ENCODE measurements at regions not wholly inside any gene's neighbourhood (a gene's known extent, or its start where the extent isn't known, plus 50 kb on each side); places are given as distances from the start of the nearest gene placed in this dataset.
A peak's percentile ranks its signal among the peaks of the same experiment; 100 is the strongest.

- H3K27me3 Mint-ChIP-seq (ENCODE audit: low read depth) = peaks cover 12% of the 10 kb centered on the region
- ATAC-seq (replicated peaks in 1 of 2) = no peak
- H3K4me1 Mint-ChIP-seq (ENCODE audit: low read depth) = peaks cover 11% of the 10 kb centered on the region
- DNase-seq = no peak
- H3K36me3 Mint-ChIP-seq (ENCODE audit: insufficient read depth in 2 of 2) = no peaks in the 10 kb centered on the region
- peak overlapping the region; percentile 6 to 59 for H3K4me3 Mint-ChIP-seq
- H3K27ac Mint-ChIP-seq = no peak overlapping the region
- H3K9me3 Mint-ChIP-seq = peaks cover 0 to 3% of the 10 kb centered on the region in 2 donors
These were observed 328.0 kb upstream of the PPP1R2C start for GRCh38 chrX:43106009-43106408.

GRCh38 chrX:43108828-43109227 is 330.9 kb upstream of the PPP1R2C start:
- no peaks in the 10 kb centered on the region for H3K36me3 Mint-ChIP-seq (ENCODE audit: insufficient read depth in 2 of 2)
- peaks cover 11% of the 10 kb centered on the region for H3K4me1 Mint-ChIP-seq (ENCODE audit: low read depth)
- H3K4me3 Mint-ChIP-seq = no peak overlapping the region
- H3K9me3 Mint-ChIP-seq = peaks cover 0 to 3% of the 10 kb centered on the region in 2 donors
- no peak overlapping the region for H3K27ac Mint-ChIP-seq
- ATAC-seq (replicated peaks in 1 of 2) (no peak), DNase-seq (no peak)
- peaks cover 12% of the 10 kb centered on the region for H3K27me3 Mint-ChIP-seq (ENCODE audit: low read depth)

- Mint-ChIP-seq H3K4me1 (ENCODE audit: low read depth) (no peaks in the 10 kb centered on the region), H3K36me3 (ENCODE audit: insufficient read depth in 2 of 2) (no peaks in the 10 kb centered on the region), H3K27me3 (ENCODE audit: low read depth) (no peaks in the 10 kb centered on the region), H3K9me3 (no peaks in the 10 kb centered on the region), H3K27ac (no peak overlapping the region), H3K4me3 (no peak overlapping the region)
- DNase-seq (no peak), ATAC-seq (replicated peaks in 1 of 2) (no peak)
These were observed 343.7 kb upstream of the PPP1R2C start for GRCh38 chrX:43121637-43122036.

- H3K27me3 Mint-ChIP-seq (ENCODE audit: low read depth) = peaks cover 6% of the 10 kb centered on the region
These were observed 361.7 kb upstream of the PPP1R2C start for GRCh38 chrX:43139645-43140044.

GRCh38 chrX:43140582-43140981 is 362.6 kb upstream of the PPP1R2C start:
- DNase-seq (no peak), ATAC-seq (replicated peaks in 1 of 2) (no peak)
- Mint-ChIP-seq H3K4me3 (no peak overlapping the region), H3K36me3 (ENCODE audit: insufficient read depth in 2 of 2) (no peaks in the 10 kb centered on the region), H3K4me1 (ENCODE audit: low read depth) (no peaks in the 10 kb centered on the region), H3K27me3 (ENCODE audit: low read depth) (peaks cover 6% of the 10 kb centered on the region), H3K27ac (no peak overlapping the region), H3K9me3 (peaks cover 1 to 2% of the 10 kb centered on the region in 2 donors)

More at GRCh38 chrX:43139645-43140044, 361.7 kb upstream of the PPP1R2C start:
- ATAC-seq (replicated peaks in 1 of 2) (peak in 1 of 2 donors; percentile 15), DNase-seq (no peak)
- no peaks in the 10 kb centered on the region for H3K4me1 Mint-ChIP-seq (ENCODE audit: low read depth)
- H3K4me3 Mint-ChIP-seq = no peak overlapping the region
- H3K9me3 Mint-ChIP-seq = peaks cover 2% of the 10 kb centered on the region in 2 donors
- peaks cover 0 to 2% of the 10 kb centered on the region in 2 donors for H3K36me3 Mint-ChIP-seq (ENCODE audit: insufficient read depth in 2 of 2)
- no peak overlapping the region for H3K27ac Mint-ChIP-seq

GRCh38 chrX:43141885-43142284 is 363.9 kb upstream of the PPP1R2C start:
- ATAC-seq (replicated peaks in 1 of 2) (no peak), DNase-seq (no peak)
- H3K9me3 Mint-ChIP-seq = peaks cover 0 to 3% of the 10 kb centered on the region in 2 donors
- H3K4me3 Mint-ChIP-seq = no peak overlapping the region
- H3K36me3 Mint-ChIP-seq (ENCODE audit: insufficient read depth in 2 of 2) = no peaks in the 10 kb centered on the region
- H3K27me3 Mint-ChIP-seq (ENCODE audit: low read depth) = peaks cover 10% of the 10 kb centered on the region
- H3K27ac Mint-ChIP-seq = no peak overlapping the region
- no peaks in the 10 kb centered on the region for H3K4me1 Mint-ChIP-seq (ENCODE audit: low read depth)

- ATAC-seq (replicated peaks in 1 of 2) = no peak
- peaks cover 2 to 13% of the 10 kb centered on the region in 2 donors for H3K9me3 Mint-ChIP-seq
- H3K27me3 Mint-ChIP-seq (ENCODE audit: low read depth) = peaks cover 5% of the 10 kb centered on the region
- H3K4me1 Mint-ChIP-seq (ENCODE audit: low read depth) = peaks cover 7% of the 10 kb centered on the region
- DNase-seq = no peak
- H3K4me3 Mint-ChIP-seq = no peak overlapping the region
- peaks cover 0 to 4% of the 10 kb centered on the region in 2 donors for H3K36me3 Mint-ChIP-seq (ENCODE audit: insufficient read depth in 2 of 2)
- H3K27ac Mint-ChIP-seq = no peak overlapping the region
These were observed 370.3 kb upstream of the PPP1R2C start for GRCh38 chrX:43148305-43148704.

GRCh38 chrX:43165343-43165920 is 387.5 kb upstream of the PPP1R2C start:
- DNase-seq (peak; percentile 1), ATAC-seq (replicated peaks in 1 of 2) (peak; percentile 69 to 75)
- H3K4me3 Mint-ChIP-seq = peak overlapping the region in 1 of 2 donors; percentile 49
- peaks cover 7% of the 10 kb centered on the region for H3K27me3 Mint-ChIP-seq (ENCODE audit: low read depth)
- H3K27ac Mint-ChIP-seq = peak overlapping the region; percentile 63
- H3K4me1 Mint-ChIP-seq (ENCODE audit: low read depth) = peaks cover 15% of the 10 kb centered on the region
- peaks cover 2 to 4% of the 10 kb centered on the region in 2 donors for H3K9me3 Mint-ChIP-seq
- no peaks in the 10 kb centered on the region for H3K36me3 Mint-ChIP-seq (ENCODE audit: insufficient read depth in 2 of 2)

- H3K36me3 Mint-ChIP-seq (ENCODE audit: insufficient read depth in 2 of 2) = no peaks in the 10 kb centered on the region
- H3K4me3 Mint-ChIP-seq = no peak overlapping the region
These were observed 388.9 kb upstream of the PPP1R2C start for GRCh38 chrX:43166874-43167273.

GRCh38 chrX:43175434-43175833 is 397.5 kb upstream of the PPP1R2C start:
- Mint-ChIP-seq H3K4me1 (ENCODE audit: low read depth) (no peaks in the 10 kb centered on the region), H3K27me3 (ENCODE audit: low read depth) (no peaks in the 10 kb centered on the region), H3K27ac (no peak overlapping the region), H3K4me3 (no peak overlapping the region), H3K9me3 (peaks cover 6 to 9% of the 10 kb centered on the region in 2 donors), H3K36me3 (ENCODE audit: insufficient read depth in 2 of 2) (peaks cover 1 to 3% of the 10 kb centered on the region in 2 donors)
- ATAC-seq (replicated peaks in 1 of 2) (no peak), DNase-seq (no peak)

More at GRCh38 chrX:43166874-43167273, 388.9 kb upstream of the PPP1R2C start:
- peaks cover 2 to 4% of the 10 kb centered on the region in 2 donors for H3K9me3 Mint-ChIP-seq
- ATAC-seq (replicated peaks in 1 of 2) (no peak), DNase-seq (no peak)
- no peak overlapping the region for H3K27ac Mint-ChIP-seq
- H3K27me3 Mint-ChIP-seq (ENCODE audit: low read depth) = peaks cover under 1% of the 10 kb centered on the region
- H3K4me1 Mint-ChIP-seq (ENCODE audit: low read depth) = peaks cover 15% of the 10 kb centered on the region

GRCh38 chrX:43176686-43177085 is 398.7 kb upstream of the PPP1R2C start:
- Mint-ChIP-seq H3K4me3 (no peak overlapping the region), H3K27ac (no peak overlapping the region), H3K36me3 (ENCODE audit: insufficient read depth in 2 of 2) (peaks cover 1 to 3% of the 10 kb centered on the region in 2 donors), H3K9me3 (peaks cover 6 to 9% of the 10 kb centered on the region in 2 donors), H3K27me3 (ENCODE audit: low read depth) (peaks cover 7% of the 10 kb centered on the region), H3K4me1 (ENCODE audit: low read depth) (no peaks in the 10 kb centered on the region)
- no peak for DNase-seq
- ATAC-seq (replicated peaks in 1 of 2) = no peak

- no peak overlapping the region for H3K27ac Mint-ChIP-seq
- no peak for ATAC-seq (replicated peaks in 1 of 2)
- H3K9me3 Mint-ChIP-seq = peaks cover 0 to 2% of the 10 kb centered on the region in 2 donors
- no peaks in the 10 kb centered on the region for H3K4me1 Mint-ChIP-seq (ENCODE audit: low read depth)
- no peaks in the 10 kb centered on the region for H3K27me3 Mint-ChIP-seq (ENCODE audit: low read depth)
- no peaks in the 10 kb centered on the region for H3K36me3 Mint-ChIP-seq (ENCODE audit: insufficient read depth in 2 of 2)
- H3K4me3 Mint-ChIP-seq = no peak overlapping the region
- no peak for DNase-seq
These were observed 410.3 kb upstream of the PPP1R2C start for GRCh38 chrX:43188296-43188695.

- no peak for ATAC-seq (replicated peaks in 1 of 2)
- Mint-ChIP-seq H3K4me1 (ENCODE audit: low read depth) (no peaks in the 10 kb centered on the region), H3K27me3 (ENCODE audit: low read depth) (peaks cover 16% of the 10 kb centered on the region), H3K27ac (no peak overlapping the region), H3K9me3 (peaks cover 5 to 14% of the 10 kb centered on the region in 2 donors), H3K4me3 (no peak overlapping the region), H3K36me3 (ENCODE audit: insufficient read depth in 2 of 2) (peaks cover 3 to 16% of the 10 kb centered on the region in 2 donors)
- DNase-seq = no peak
These were observed 433.6 kb upstream of the PPP1R2C start for GRCh38 chrX:43211570-43211969.

- ATAC-seq (replicated peaks in 1 of 2) (no peak), DNase-seq (no peak)
- Mint-ChIP-seq H3K4me3 (no peak overlapping the region), H3K27ac (no peak overlapping the region), H3K9me3 (peaks cover 0 to 5% of the 10 kb centered on the region in 2 donors), H3K4me1 (ENCODE audit: low read depth) (no peaks in the 10 kb centered on the region), H3K27me3 (ENCODE audit: low read depth) (peaks cover 12% of the 10 kb centered on the region), H3K36me3 (ENCODE audit: insufficient read depth in 2 of 2) (peaks cover 2 to 8% of the 10 kb centered on the region in 2 donors)
These were observed 437.9 kb upstream of the MAOA start for GRCh38 chrX:43218198-43218597.

Measured in activated T-cell treated with anti-CD3 and anti-CD28 coated beads, Interleukin-2, amount 50 U/mL, for 72 hours (primary cell).